Stomach (tissue), 4 donors: ENCODE measurements at regions not wholly inside any gene's neighbourhood (a gene's known extent, or its start where the extent isn't known, plus 50 kb on each side); places are given as distances from the start of the nearest gene placed in this dataset.

ENCODE experiments used
- POLR2A ChIP-seq, 4 donors: fragments of 450-650 bp; IDR thresholded peaks; one replicate each; pipeline ENCODE4 v1.6.1; 2016; ENCODE audit warnings: antibody characterized with exemption in 4 of 4, control low read depth in 2 of 4, mild to moderate bottlenecking in 1 of 4, moderate library complexity in 1 of 4
- TF ChIP-seq, protein P1 (sequence below), 7 experiments: fragments of 450-650 bp in 4 of 7; fragments of 200-600 bp in 3 of 7; sonication (generic) in 3 of 7; IDR thresholded peaks; one replicate each; pipeline ENCODE4 v1.5.1; 2016 to 2019; ENCODE audit warnings: antibody characterized with exemption in 7 of 7, control low read depth in 2 of 7, mild to moderate bottlenecking in 1 of 7

- TF ChIP-seq, protein P1, sequence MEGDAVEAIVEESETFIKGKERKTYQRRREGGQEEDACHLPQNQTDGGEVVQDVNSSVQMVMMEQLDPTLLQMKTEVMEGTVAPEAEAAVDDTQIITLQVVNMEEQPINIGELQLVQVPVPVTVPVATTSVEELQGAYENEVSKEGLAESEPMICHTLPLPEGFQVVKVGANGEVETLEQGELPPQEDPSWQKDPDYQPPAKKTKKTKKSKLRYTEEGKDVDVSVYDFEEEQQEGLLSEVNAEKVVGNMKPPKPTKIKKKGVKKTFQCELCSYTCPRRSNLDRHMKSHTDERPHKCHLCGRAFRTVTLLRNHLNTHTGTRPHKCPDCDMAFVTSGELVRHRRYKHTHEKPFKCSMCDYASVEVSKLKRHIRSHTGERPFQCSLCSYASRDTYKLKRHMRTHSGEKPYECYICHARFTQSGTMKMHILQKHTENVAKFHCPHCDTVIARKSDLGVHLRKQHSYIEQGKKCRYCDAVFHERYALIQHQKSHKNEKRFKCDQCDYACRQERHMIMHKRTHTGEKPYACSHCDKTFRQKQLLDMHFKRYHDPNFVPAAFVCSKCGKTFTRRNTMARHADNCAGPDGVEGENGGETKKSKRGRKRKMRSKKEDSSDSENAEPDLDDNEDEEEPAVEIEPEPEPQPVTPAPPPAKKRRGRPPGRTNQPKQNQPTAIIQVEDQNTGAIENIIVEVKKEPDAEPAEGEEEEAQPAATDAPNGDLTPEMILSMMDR (IDR thresholded peaks at IDR 0.05): no peak
- no peak for TF ChIP-seq POLR2A (IDR thresholded peaks at IDR 0.05)
These were observed 98.9 kb upstream of the PFN2 start for GRCh38 chr3:150069633-150070032.
